ENCODE measurements at regions not wholly inside any gene's neighbourhood (a gene's known extent, or its start where the extent isn't known, plus 50 kb on each side); places are given as distances from the start of the nearest gene placed in this dataset.

- BruUV-seq (replicated peaks), result no TSS peak
- POLR2A ChIA-PET, result no interaction called here
- no peaks in the 10 kb centered on the region for H3K27me3 ChIP-seq (ENCODE audit: control insufficient read depth in 2 of 2, insufficient read depth in 2 of 2, low read length in 2 of 2)
- no peak overlapping the region for H2AFZ ChIP-seq (ENCODE audit: low read depth, low read length)
- peaks cover 7% of the 10 kb centered on the region for H3K4me1 ChIP-seq (ENCODE audit: control insufficient read depth, extremely low read depth, insufficient read depth, low read length)
- intact Hi-C loops (cut with micrococcal nuclease), result no loop called here
- no peak for TF ChIP-seq GATA2 (IDR thresholded peaks at IDR 0.05; ENCODE audit: insufficient read depth, insufficient read length, low read depth, low read length)
- TF ChIP-seq POLR2A (IDR thresholded peaks at IDR 0.05; ENCODE audit: low read depth, low read length), result no peak
- no peak for TF ChIP-seq EZH2 (IDR thresholded peaks at IDR 0.05; ENCODE audit: borderline replicate concordance, low read depth, low read length, severe bottlenecking)
- no peak for TF ChIP-seq MYC (IDR thresholded peaks at IDR 0.05; ENCODE audit: low read depth, low read length)
- no peak for TF ChIP-seq CTCF (IDR thresholded peaks at IDR 0.05; ENCODE audit: extremely low read depth in 1 of 2, insufficient read depth in 1 of 2, low read depth in 1 of 2, low read length in 2 of 2)
- TF ChIP-seq FOS (IDR thresholded peaks at IDR 0.05; ENCODE audit: borderline replicate concordance, insufficient read depth, low read length), result no peak
- no peak for TF ChIP-seq JUN (IDR thresholded peaks at IDR 0.05; ENCODE audit: borderline replicate concordance, insufficient read depth, insufficient read length, low read depth)
- no peak for TF ChIP-seq MAX (IDR thresholded peaks at IDR 0.05; ENCODE audit: insufficient read depth, insufficient read length)
- no peak for TF ChIP-seq POLR2AphosphoS5 (IDR thresholded peaks at IDR 0.05; ENCODE audit: insufficient read depth, low read depth, low read length)
- H3K9me3 ChIP-seq (replicated peaks; ENCODE audit: control insufficient read depth, insufficient read depth, low read length), result no peaks in the 10 kb centered on the region
- FAIRE-seq (no peak), DNase-seq (ENCODE audit: low read depth, low spot score) (no peak)
- no peak overlapping the region for H3K4me3 ChIP-seq (replicated peaks in 1 of 3; ENCODE audit: insufficient read depth in 1 of 3, low read depth in 1 of 3, low read length in 3 of 3)
- no peak overlapping the region for H3K9ac ChIP-seq (replicated peaks; ENCODE audit: extremely low read depth, insufficient read depth, low read length)
- H4K20me1 ChIP-seq (replicated peaks; ENCODE audit: control insufficient read depth, extremely low read depth, insufficient read depth, low read length), result no peaks in the 10 kb centered on the region
- no peaks in the 10 kb centered on the region for H3K79me2 ChIP-seq (ENCODE audit: control insufficient read depth, insufficient read depth, low read length)
- dilution Hi-C loops (cut with MboI; ENCODE audit: extremely low pct_ligation_motif_present, low sequenced_read_pairs), result no loop called here
- H3K9me1 ChIP-seq (replicated peaks; ENCODE audit: control insufficient read depth, extremely low read depth, insufficient read depth, low read length), result no peaks in the 10 kb centered on the region
- H3K4me2 ChIP-seq (ENCODE audit: insufficient read depth, low read length), result no peak overlapping the region
- CTCF ChIA-PET, result interaction anchor here (1.7 to 2.0 kb wide), 2 partner anchors 9 to 10 kb away, joined by 9 to 13 read pairs; no protein-coding TSS in a partner anchor
- H3K27ac ChIP-seq (ENCODE audit: insufficient read depth, low read depth, low read length), result no peak overlapping the region
- H3K36me3 ChIP-seq (ENCODE audit: control insufficient read depth in 2 of 2, extremely low read depth in 1 of 2, insufficient read depth in 2 of 2, low read length in 2 of 2), result no peaks in the 10 kb centered on the region
Observed at GRCh38 chr2:64840426-64840881, 148.7 kb upstream of the SLC1A4 start.

All from endothelial cell of umbilical vein (primary cell).